Activated CD8-positive, alpha-beta memory T cell treated with anti-CD3 and anti-CD28 coated beads, Interleukin-2, amount 10 ng/mL, durations not matched to agents 7 days and 5 days (primary cell): ENCODE measurements at regions not wholly inside any gene's neighbourhood (a gene's known extent, or its start where the extent isn't known, plus 50 kb on each side); places are given as distances from the start of the nearest gene placed in this dataset.
"Not testable (repeated sequence)": the region's sequence is repeated elsewhere in the genome, so short reads cannot be mapped to it uniquely, and the experiment has no call there.

Experiments used
- ATAC-seq: fragments of 150-1000 bp; cut with Tn5 transposase; one replicate; pipeline ENCODE4 v1.10.0; 2021; ENCODE audit warnings: moderate library complexity
- CTCF ChIA-PET: fragments of 350-600 bp; sonication (Branson Sonifier 250); formaldehyde crosslinking; loops from one replicate; lab custom pipeline; 2021; ENCODE audit warnings: antibody characterized with exemption; lab: Charles Lee
- DNase-seq: peaks from one replicate; pipeline ENCODE4 v3.0.0-alpha.2; 2020
- H3K27ac Mint-ChIP-seq: one replicate; pipeline ENCODE4 v1.8.0; 2021; ENCODE audit warnings: mild to moderate bottlenecking, mixed read lengths
- H3K27me3 Mint-ChIP-seq: one replicate; pipeline ENCODE4 v1.8.0; 2021; ENCODE audit warnings: mixed read lengths
- H3K36me3 Mint-ChIP-seq: one replicate; pipeline ENCODE4 v1.8.0; 2021; ENCODE audit warnings: mild to moderate bottlenecking, mixed read lengths
- H3K4me1 Mint-ChIP-seq: one replicate; pipeline ENCODE4 v1.8.0; 2021; ENCODE audit warnings: mixed read lengths
- H3K4me3 Mint-ChIP-seq: one replicate; pipeline ENCODE4 v1.8.0; 2021; ENCODE audit warnings: mild to moderate bottlenecking, moderate library complexity, mixed read lengths
- H3K9me3 Mint-ChIP-seq: one replicate; pipeline ENCODE4 v1.8.0; 2022; ENCODE audit warnings: low read depth, mixed read lengths

GRCh38 chr10:124241510-124241909 is 148.1 kb upstream of the CHST15 start:
- CTCF ChIA-PET, H3K9me3 Mint-ChIP-seq, H3K27me3 Mint-ChIP-seq, H3K4me1 Mint-ChIP-seq, H3K36me3 Mint-ChIP-seq, H3K4me3 Mint-ChIP-seq, DNase-seq, H3K27ac Mint-ChIP-seq, ATAC-seq: not testable (repeated sequence)

GRCh38 chr10:124240839-124241291 is 147.5 kb upstream of the CHST15 start:
- CTCF ChIA-PET, result no interaction called here
- no peak overlapping the region for H3K4me3 Mint-ChIP-seq

GRCh38 chr10:124239696-124240095 is 146.3 kb upstream of the CHST15 start:
- CTCF ChIA-PET, result no interaction called here
- ATAC-seq, result no peak
- Mint-ChIP-seq H3K27ac (no peak overlapping the region), H3K4me1 (no peaks in the 10 kb centered on the region), H3K36me3 (no peaks in the 10 kb centered on the region), H3K4me3 (no peak overlapping the region), H3K9me3 (no peaks in the 10 kb centered on the region), H3K27me3 (no peaks in the 10 kb centered on the region)
- DNase-seq, result no peak

More at GRCh38 chr10:124240839-124241291, 147.5 kb upstream of the CHST15 start:
- no peaks in the 10 kb centered on the region for H3K9me3 Mint-ChIP-seq
- H3K27ac Mint-ChIP-seq, result no peak overlapping the region
- ATAC-seq (no peak), DNase-seq (no peak)
- no peaks in the 10 kb centered on the region for H3K4me1 Mint-ChIP-seq
- H3K36me3 Mint-ChIP-seq, result no peaks in the 10 kb centered on the region
- no peaks in the 10 kb centered on the region for H3K27me3 Mint-ChIP-seq

- CTCF ChIA-PET, result no interaction called here
- Mint-ChIP-seq H3K27me3 (no peaks in the 10 kb centered on the region), H3K27ac (no peak overlapping the region), H3K36me3 (no peaks in the 10 kb centered on the region), H3K9me3 (no peaks in the 10 kb centered on the region), H3K4me1 (no peaks in the 10 kb centered on the region), H3K4me3 (no peak overlapping the region)
- DNase-seq (no peak), ATAC-seq (no peak)
Observed at GRCh38 chr10:124239134-124239533, 145.7 kb upstream of the CHST15 start.

- ATAC-seq, result no peak
- no peak for DNase-seq
- Mint-ChIP-seq H3K27ac (no peak overlapping the region), H3K27me3 (no peaks in the 10 kb centered on the region), H3K4me3 (no peak overlapping the region), H3K4me1 (no peaks in the 10 kb centered on the region), H3K36me3 (no peaks in the 10 kb centered on the region), H3K9me3 (no peaks in the 10 kb centered on the region)
- CTCF ChIA-PET, result no interaction called here
Observed at GRCh38 chr10:124238367-124238766, 145.0 kb upstream of the CHST15 start.

GRCh38 chr10:124237282-124237961 is 144.0 kb upstream of the CHST15 start:
- Mint-ChIP-seq H3K27ac (no peak overlapping the region), H3K36me3 (no peaks in the 10 kb centered on the region), H3K9me3 (no peaks in the 10 kb centered on the region), H3K27me3 (no peaks in the 10 kb centered on the region), H3K4me1 (no peaks in the 10 kb centered on the region), H3K4me3 (no peak overlapping the region)
- CTCF ChIA-PET, result interaction anchor here (1.3 kb wide), 1 partner anchor 33 kb away, joined by 3 read pairs; no protein-coding TSS in a partner anchor
- ATAC-seq (no peak), DNase-seq (no peak)

- ATAC-seq (no peak), DNase-seq (no peak)
- H3K4me3 Mint-ChIP-seq, result no peak overlapping the region
- H3K27ac Mint-ChIP-seq, result no peak overlapping the region
- H3K9me3 Mint-ChIP-seq, result no peaks in the 10 kb centered on the region
- H3K36me3 Mint-ChIP-seq, result no peaks in the 10 kb centered on the region
- H3K27me3 Mint-ChIP-seq, result no peaks in the 10 kb centered on the region
- H3K4me1 Mint-ChIP-seq, result no peaks in the 10 kb centered on the region
- CTCF ChIA-PET, result interaction anchor here (1.3 kb wide), 1 partner anchor 32 kb away, joined by 3 read pairs; no protein-coding TSS in a partner anchor
Observed at GRCh38 chr10:124236816-124237215, 143.4 kb upstream of the CHST15 start.

- Mint-ChIP-seq H3K36me3 (no peaks in the 10 kb centered on the region), H3K9me3 (no peaks in the 10 kb centered on the region), H3K27me3 (no peaks in the 10 kb centered on the region), H3K27ac (no peak overlapping the region), H3K4me3 (no peak overlapping the region), H3K4me1 (no peaks in the 10 kb centered on the region)
- ATAC-seq, result no peak
- no peak for DNase-seq
- CTCF ChIA-PET, result no interaction called here
Observed at GRCh38 chr10:124236136-124236535, 142.7 kb upstream of the CHST15 start.

- Mint-ChIP-seq H3K36me3 (peaks cover 3% of the 10 kb centered on the region), H3K9me3 (peaks cover 6% of the 10 kb centered on the region), H3K4me3 (no peak overlapping the region), H3K27me3 (no peaks in the 10 kb centered on the region), H3K27ac (no peak overlapping the region), H3K4me1 (peaks cover 3% of the 10 kb centered on the region)
- DNase-seq (no peak), ATAC-seq (no peak)
- CTCF ChIA-PET, result no interaction called here
Observed at GRCh38 chr10:124235232-124235631, 141.8 kb upstream of the CHST15 start.

GRCh38 chr10:124233546-124234138 is 140.2 kb upstream of the CHST15 start:
- Mint-ChIP-seq H3K27ac (no peak overlapping the region), H3K27me3 (no peaks in the 10 kb centered on the region), H3K4me3 (no peak overlapping the region), H3K9me3 (peaks cover 15% of the 10 kb centered on the region), H3K36me3 (peaks cover 12% of the 10 kb centered on the region), H3K4me1 (peaks cover 4% of the 10 kb centered on the region)
- CTCF ChIA-PET, result no interaction called here
- no peak for ATAC-seq
- no peak for DNase-seq

- H3K4me3 Mint-ChIP-seq, result no peak overlapping the region
- ATAC-seq (no peak), DNase-seq (no peak)
- peaks cover 4% of the 10 kb centered on the region for H3K4me1 Mint-ChIP-seq
- H3K36me3 Mint-ChIP-seq, result peaks cover 14% of the 10 kb centered on the region
- peaks cover 15% of the 10 kb centered on the region for H3K9me3 Mint-ChIP-seq
- peak overlapping the region; percentile 47 for H3K27ac Mint-ChIP-seq
- CTCF ChIA-PET, result no interaction called here
- no peaks in the 10 kb centered on the region for H3K27me3 Mint-ChIP-seq
Observed at GRCh38 chr10:124232686-124233545, 139.5 kb upstream of the CHST15 start.

GRCh38 chr10:124231168-124232155 is 138.1 kb upstream of the CHST15 start:
- H3K27me3 Mint-ChIP-seq, result no peaks in the 10 kb centered on the region
- DNase-seq (peak; percentile 87), ATAC-seq (peak; percentile 70)
- H3K4me1 Mint-ChIP-seq, result peaks cover 4% of the 10 kb centered on the region
- H3K36me3 Mint-ChIP-seq, result peaks cover 22% of the 10 kb centered on the region
- CTCF ChIA-PET, result interaction anchor here (1.4 to 1.7 kb wide), 2 partner anchors 21 to 158 kb away, joined by 3 to 7 read pairs; no protein-coding TSS in a partner anchor
- H3K4me3 Mint-ChIP-seq, result peak overlapping the region; percentile 16
- H3K27ac Mint-ChIP-seq, result peak overlapping the region; percentile 74
- H3K9me3 Mint-ChIP-seq, result peaks cover 28% of the 10 kb centered on the region
